ENCODE measurements at regions not wholly inside any gene's neighbourhood (a gene's known extent, or its start where the extent isn't known, plus 50 kb on each side); places are given as distances from the start of the nearest gene placed in this dataset.

- no peaks in the 10 kb centered on the region for H3K36me3 ChIP-seq
- no peak for TF ChIP-seq POLR2AphosphoS5 (IDR thresholded peaks at IDR 0.05)
- no peak for TF ChIP-seq POLR2A (IDR thresholded peaks at IDR 0.05)
- no peak for TF ChIP-seq CTCF (IDR thresholded peaks at IDR 0.05)
- no peak for TF ChIP-seq EP300 (IDR thresholded peaks at IDR 0.05)
- no peak overlapping the region for H3K27ac ChIP-seq
- no peaks in the 10 kb centered on the region for H3K9me3 ChIP-seq
- no peaks in the 10 kb centered on the region for H3K4me1 ChIP-seq
- no peak overlapping the region for H3K4me3 ChIP-seq
- intact Hi-C loops (cut with DNase I), result no loop called here
- DNase-seq, result no peak
- WGBS, 2 donors, result 12 to 70% methylated on average over 2 of the region's 2 CpGs
- H3K27me3 ChIP-seq, result no peaks in the 10 kb centered on the region
Observed at GRCh38 chr4:133638751-133639150, 489.7 kb downstream of the PCDH10 start.

GRCh38 chr4:133637161-133637560, 488.1 kb downstream of the PCDH10 start:
- 88% methylated on average over 2 of the region's 2 CpGs for WGBS, 2 donors
- no peaks in the 10 kb centered on the region for H3K27me3 ChIP-seq
- intact Hi-C loops (cut with DNase I), result no loop called here

GRCh38 chr4:133624744-133625143, 475.6 kb downstream of the PCDH10 start:
- Histone ChIP-seq H3K4me1 (no peaks in the 10 kb centered on the region), H3K27me3 (no peaks in the 10 kb centered on the region), H3K27ac (no peak overlapping the region), H3K36me3 (no peaks in the 10 kb centered on the region), H3K4me3 (no peak overlapping the region), H3K9me3 (no peaks in the 10 kb centered on the region)
- no peak for DNase-seq
- WGBS, 2 donors, result 11 to 14% methylated on average over 3 of the region's 3 CpGs
- intact Hi-C loops (cut with DNase I), result no loop called here
- TF ChIP-seq POLR2A (IDR thresholded peaks at IDR 0.05), result no peak

More at GRCh38 chr4:133637161-133637560, 488.1 kb downstream of the PCDH10 start:
- no peaks in the 10 kb centered on the region for H3K4me1 ChIP-seq
- no peak overlapping the region for H3K27ac ChIP-seq
- H3K36me3 ChIP-seq, result no peaks in the 10 kb centered on the region
- no peak overlapping the region for H3K4me3 ChIP-seq
- H3K9me3 ChIP-seq, result no peaks in the 10 kb centered on the region
- no peak for TF ChIP-seq EP300 (IDR thresholded peaks at IDR 0.05)
- no peak for TF ChIP-seq POLR2AphosphoS5 (IDR thresholded peaks at IDR 0.05)
- no peak for TF ChIP-seq POLR2A (IDR thresholded peaks at IDR 0.05)
- no peak for TF ChIP-seq CTCF (IDR thresholded peaks at IDR 0.05)
- no peak for DNase-seq

GRCh38 chr4:133623847-133624246, 474.8 kb downstream of the PCDH10 start:
- no peak for DNase-seq
- no peaks in the 10 kb centered on the region for H3K36me3 ChIP-seq
- 19 to 57% methylated on average over 2 of the region's 2 CpGs for WGBS, 2 donors
- H3K9me3 ChIP-seq, result no peaks in the 10 kb centered on the region
- H3K4me3 ChIP-seq, result no peak overlapping the region
- H3K4me1 ChIP-seq, result no peaks in the 10 kb centered on the region
- intact Hi-C loops (cut with DNase I), result no loop called here
- no peaks in the 10 kb centered on the region for H3K27me3 ChIP-seq
- TF ChIP-seq CTCF (IDR thresholded peaks at IDR 0.05), result no peak
- no peak for TF ChIP-seq EP300 (IDR thresholded peaks at IDR 0.05)
- TF ChIP-seq POLR2AphosphoS5 (IDR thresholded peaks at IDR 0.05), result no peak
- no peak for TF ChIP-seq POLR2A (IDR thresholded peaks at IDR 0.05)
- no peak overlapping the region for H3K27ac ChIP-seq

- Histone ChIP-seq H3K36me3 (no peaks in the 10 kb centered on the region), H3K4me1 (no peaks in the 10 kb centered on the region), H3K4me3 (no peak overlapping the region), H3K27ac (no peak overlapping the region), H3K27me3 (no peaks in the 10 kb centered on the region), H3K9me3 (no peaks in the 10 kb centered on the region)
- intact Hi-C loops (cut with DNase I), result no loop called here
- DNase-seq, result no peak
- WGBS, 2 donors, result 75 to 79% methylated on average over 1 of the region's 1 CpG
- TF ChIP-seq CTCF (IDR thresholded peaks at IDR 0.05) (no peak), POLR2A (IDR thresholded peaks at IDR 0.05) (no peak), POLR2AphosphoS5 (IDR thresholded peaks at IDR 0.05) (no peak), EP300 (IDR thresholded peaks at IDR 0.05) (no peak)
Observed at GRCh38 chr4:133621628-133622027, 472.5 kb downstream of the PCDH10 start.

Measured in sigmoid colon (tissue), 6 donors.